ENCODE measurements at regions not wholly inside any gene's neighbourhood (a gene's known extent, or its start where the extent isn't known, plus 50 kb on each side); places are given as distances from the start of the nearest gene placed in this dataset.

DNA sequence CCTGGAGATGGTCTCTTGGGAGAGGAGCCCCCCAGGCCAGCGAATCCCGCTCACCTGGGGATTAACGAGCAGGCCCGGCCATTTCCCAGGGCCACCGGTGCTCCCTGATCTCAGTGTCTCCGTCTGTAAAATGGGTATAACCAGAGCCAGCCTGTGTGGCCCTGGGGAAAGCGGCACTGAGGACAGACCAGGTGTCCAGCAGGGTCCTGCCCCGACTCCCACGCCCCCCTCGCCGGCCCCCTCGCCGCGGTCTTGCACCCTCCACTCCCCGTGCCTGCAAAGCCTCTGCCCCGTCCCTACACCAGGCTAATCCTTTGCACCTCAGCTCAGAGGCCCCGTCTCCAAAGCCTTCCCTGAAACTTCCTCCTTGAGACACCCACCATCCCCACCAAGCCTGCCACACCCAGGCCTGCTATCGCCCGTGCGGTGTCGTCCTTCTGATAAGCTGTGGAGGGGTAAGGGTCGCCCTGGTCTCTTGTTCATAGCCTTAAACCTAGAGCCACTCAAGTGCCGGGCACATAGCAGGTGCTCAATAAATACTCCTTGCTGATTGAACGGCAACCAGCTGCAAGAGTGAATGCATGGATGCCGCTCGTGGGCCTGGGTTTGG, 259.1 kb downstream of the C16orf95 start:
- H3K36me3 ChIP-seq (ENCODE audit: insufficient read depth, low read length) = no peaks in the 10 kb centered on the region
- Mint-ChIP-seq H3K4me1 (ENCODE audit: low read depth, unreplicated experiment) (no peaks in the 10 kb centered on the region), H3K4me3 (ENCODE audit: unreplicated experiment) (no peak overlapping the region), H3K36me3 (ENCODE audit: low read depth, unreplicated experiment) (no peaks in the 10 kb centered on the region), H3K27ac (ENCODE audit: unreplicated experiment) (no peak overlapping the region), H3K27me3 (ENCODE audit: low read depth, unreplicated experiment) (peaks cover 31% of the 10 kb centered on the region), H3K9me3 (ENCODE audit: unreplicated experiment) (peaks cover 3% of the 10 kb centered on the region)
- FAIRE-seq = no peak
- H3K4me2 ChIP-seq (ENCODE audit: low read length) = no peak overlapping the region
- H3K79me2 ChIP-seq (ENCODE audit: insufficient read depth, low read length) = no peaks in the 10 kb centered on the region
- no peaks in the 10 kb centered on the region for H3K27me3 ChIP-seq (ENCODE audit: insufficient read depth, low read length)
- TF ChIP-seq, protein P1, sequence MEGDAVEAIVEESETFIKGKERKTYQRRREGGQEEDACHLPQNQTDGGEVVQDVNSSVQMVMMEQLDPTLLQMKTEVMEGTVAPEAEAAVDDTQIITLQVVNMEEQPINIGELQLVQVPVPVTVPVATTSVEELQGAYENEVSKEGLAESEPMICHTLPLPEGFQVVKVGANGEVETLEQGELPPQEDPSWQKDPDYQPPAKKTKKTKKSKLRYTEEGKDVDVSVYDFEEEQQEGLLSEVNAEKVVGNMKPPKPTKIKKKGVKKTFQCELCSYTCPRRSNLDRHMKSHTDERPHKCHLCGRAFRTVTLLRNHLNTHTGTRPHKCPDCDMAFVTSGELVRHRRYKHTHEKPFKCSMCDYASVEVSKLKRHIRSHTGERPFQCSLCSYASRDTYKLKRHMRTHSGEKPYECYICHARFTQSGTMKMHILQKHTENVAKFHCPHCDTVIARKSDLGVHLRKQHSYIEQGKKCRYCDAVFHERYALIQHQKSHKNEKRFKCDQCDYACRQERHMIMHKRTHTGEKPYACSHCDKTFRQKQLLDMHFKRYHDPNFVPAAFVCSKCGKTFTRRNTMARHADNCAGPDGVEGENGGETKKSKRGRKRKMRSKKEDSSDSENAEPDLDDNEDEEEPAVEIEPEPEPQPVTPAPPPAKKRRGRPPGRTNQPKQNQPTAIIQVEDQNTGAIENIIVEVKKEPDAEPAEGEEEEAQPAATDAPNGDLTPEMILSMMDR (IDR thresholded peaks at IDR 0.05; ENCODE audit: insufficient read depth, low read depth, low read length) = no peak
- TF ChIP-seq EZH2 (IDR thresholded peaks at IDR 0.05; ENCODE audit: insufficient read depth, low read length) = no peak
- H2AFZ ChIP-seq (ENCODE audit: low read depth, low read length) = no peak overlapping the region
- no peak overlapping the region for H3K9ac ChIP-seq (ENCODE audit: low read length)
- H4K20me1 ChIP-seq (ENCODE audit: insufficient read depth, low read length) = no peaks in the 10 kb centered on the region
- H3K4me3 ChIP-seq (ENCODE audit: insufficient read depth, low read depth, low read length) = no peak overlapping the region
- peaks cover 5% of the 10 kb centered on the region for H3K9me3 ChIP-seq (ENCODE audit: insufficient read depth, low read depth, low read length)
- DNase-seq (ENCODE audit: low read depth) = no peak
- peaks cover 10% of the 10 kb centered on the region for H3K4me1 ChIP-seq (ENCODE audit: insufficient read depth, low read length)
- no peak overlapping the region for H3K27ac ChIP-seq (ENCODE audit: low read depth, low read length)

DNA sequence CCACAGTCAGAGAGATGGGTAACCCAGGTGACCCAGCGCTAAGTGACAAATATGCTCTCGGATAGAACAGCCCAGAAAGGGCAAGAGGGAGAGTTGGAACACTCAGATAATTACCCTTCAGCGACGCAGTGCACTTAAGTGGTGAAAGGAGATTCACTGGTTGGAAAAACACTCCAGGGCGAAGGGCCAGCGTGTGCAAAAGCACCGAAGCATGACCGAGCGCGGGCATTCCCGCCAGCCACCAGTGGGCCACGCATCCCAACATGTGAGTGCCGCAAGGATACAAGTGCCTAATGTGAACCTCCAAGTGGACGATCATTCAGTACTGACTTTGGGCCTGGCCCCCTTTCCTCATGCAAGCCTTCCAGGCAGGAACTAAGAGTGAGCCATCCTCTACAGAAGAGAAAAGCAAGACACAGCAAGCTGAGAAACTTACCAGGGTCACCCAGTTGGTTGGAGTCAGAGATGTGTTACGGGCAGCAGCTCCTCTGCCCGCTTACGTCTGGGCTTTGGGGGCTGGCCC, 258.4 kb downstream of the C16orf95 start:
- no peak overlapping the region for H3K4me3 ChIP-seq (ENCODE audit: insufficient read depth, low read depth, low read length)
- TF ChIP-seq, protein P1 (IDR thresholded peaks at IDR 0.05; ENCODE audit: insufficient read depth, low read depth, low read length) = no peak
- no peak for TF ChIP-seq EZH2 (IDR thresholded peaks at IDR 0.05; ENCODE audit: insufficient read depth, low read length)
- H3K36me3 ChIP-seq (ENCODE audit: insufficient read depth, low read length) = no peaks in the 10 kb centered on the region
- no peak overlapping the region for H3K27ac Mint-ChIP-seq (ENCODE audit: unreplicated experiment)
- peaks cover 3% of the 10 kb centered on the region for H3K9me3 Mint-ChIP-seq (ENCODE audit: unreplicated experiment)
- H3K4me1 ChIP-seq (ENCODE audit: insufficient read depth, low read length) = peaks cover 8% of the 10 kb centered on the region
- FAIRE-seq = no peak
- no peak overlapping the region for H3K4me3 Mint-ChIP-seq (ENCODE audit: unreplicated experiment)
- no peaks in the 10 kb centered on the region for H3K79me2 ChIP-seq (ENCODE audit: insufficient read depth, low read length)
- H2AFZ ChIP-seq (ENCODE audit: low read depth, low read length) = no peak overlapping the region
- H4K20me1 ChIP-seq (ENCODE audit: insufficient read depth, low read length) = no peaks in the 10 kb centered on the region
- H3K4me1 Mint-ChIP-seq (ENCODE audit: low read depth, unreplicated experiment) = no peaks in the 10 kb centered on the region
- H3K9ac ChIP-seq (ENCODE audit: low read length) = no peak overlapping the region
- H3K36me3 Mint-ChIP-seq (ENCODE audit: low read depth, unreplicated experiment) = no peaks in the 10 kb centered on the region
- H3K27me3 ChIP-seq (ENCODE audit: insufficient read depth, low read length) = no peaks in the 10 kb centered on the region
- H3K9me3 ChIP-seq (ENCODE audit: insufficient read depth, low read depth, low read length) = peaks cover 5% of the 10 kb centered on the region
- no peak overlapping the region for H3K27ac ChIP-seq (ENCODE audit: low read depth, low read length)
- peaks cover 31% of the 10 kb centered on the region for H3K27me3 Mint-ChIP-seq (ENCODE audit: low read depth, unreplicated experiment)
- H3K4me2 ChIP-seq (ENCODE audit: low read length) = no peak overlapping the region
- no peak for DNase-seq (ENCODE audit: low read depth)

Data from astrocyte (in vitro differentiated cells and primary cell).